Osteoblast (primary cell): ENCODE measurements at regions not wholly inside any gene's neighbourhood (a gene's known extent, or its start where the extent isn't known, plus 50 kb on each side); places are given as distances from the start of the nearest gene placed in this dataset.

Source experiments
- DNase-seq: peaks from one replicate; pipeline ENCODE4 v3.0.0; 2011; ENCODE audit warnings: low spot score, mixed read lengths; ENCODE audit not compliant: insufficient read length; ENCODE audit errors: missing footprints
- H2AFZ ChIP-seq: 2 replicates; pipeline ENCODE4 v1.6.0; 2011; ENCODE audit warnings: mild to moderate bottlenecking, low read length
- H3K27ac ChIP-seq: 2 replicates; pipeline ENCODE4 v1.5.1; 2011; ENCODE audit warnings: mild to moderate bottlenecking, low read depth, low read length, moderate library complexity
- H3K27me3 ChIP-seq: 2 replicates; pipeline ENCODE4 v1.6.0; 2012; ENCODE audit warnings: mild to moderate bottlenecking, control low read depth, inconsistent platforms, low read length, moderate library complexity; ENCODE audit not compliant: insufficient read depth
- H3K36me3 ChIP-seq: 2 replicates; pipeline ENCODE4 v1.5.1; 2011; ENCODE audit warnings: mild to moderate bottlenecking, low read length, control low read depth, moderate library complexity; ENCODE audit not compliant: insufficient read depth
- H3K4me1 ChIP-seq: 2 replicates; pipeline ENCODE4 v1.5.1; 2011; ENCODE audit warnings: mild to moderate bottlenecking, low read length, control low read depth, moderate library complexity; ENCODE audit not compliant: insufficient read depth
- H3K4me2 ChIP-seq: 2 replicates; pipeline ENCODE4 v1.6.0; 2011; ENCODE audit warnings: mild to moderate bottlenecking, low read length; ENCODE audit not compliant: insufficient read depth
- H3K4me3 ChIP-seq: fragments of 200-600 bp; sonication (generic); 3 replicates; pipeline ENCODE4 v1.5.1; 2012; ENCODE audit warnings: mild to moderate bottlenecking, low read length, inconsistent platforms; ENCODE audit not compliant: insufficient read depth
- H3K79me2 ChIP-seq: 2 replicates; pipeline ENCODE4 v1.6.0; 2012; ENCODE audit warnings: mild to moderate bottlenecking, low read length, control low read depth, inconsistent platforms; ENCODE audit not compliant: insufficient read depth
- H3K9me3 ChIP-seq: 2 replicates; pipeline ENCODE4 v1.5.1; 2011; ENCODE audit warnings: low read depth, low read length, control low read depth
- H4K20me1 ChIP-seq: 2 replicates; pipeline ENCODE4 v1.6.0; 2012; ENCODE audit warnings: mild to moderate bottlenecking, low read length, control low read depth; ENCODE audit not compliant: insufficient read depth
- TF ChIP-seq, protein P1 (sequence below): IDR thresholded peaks from 2 replicates; pipeline ENCODE4 v1.5.1; 2011; ENCODE audit warnings: mild to moderate bottlenecking, low read depth, low read length, moderate library complexity; ENCODE audit errors: extremely low read depth

DNA sequence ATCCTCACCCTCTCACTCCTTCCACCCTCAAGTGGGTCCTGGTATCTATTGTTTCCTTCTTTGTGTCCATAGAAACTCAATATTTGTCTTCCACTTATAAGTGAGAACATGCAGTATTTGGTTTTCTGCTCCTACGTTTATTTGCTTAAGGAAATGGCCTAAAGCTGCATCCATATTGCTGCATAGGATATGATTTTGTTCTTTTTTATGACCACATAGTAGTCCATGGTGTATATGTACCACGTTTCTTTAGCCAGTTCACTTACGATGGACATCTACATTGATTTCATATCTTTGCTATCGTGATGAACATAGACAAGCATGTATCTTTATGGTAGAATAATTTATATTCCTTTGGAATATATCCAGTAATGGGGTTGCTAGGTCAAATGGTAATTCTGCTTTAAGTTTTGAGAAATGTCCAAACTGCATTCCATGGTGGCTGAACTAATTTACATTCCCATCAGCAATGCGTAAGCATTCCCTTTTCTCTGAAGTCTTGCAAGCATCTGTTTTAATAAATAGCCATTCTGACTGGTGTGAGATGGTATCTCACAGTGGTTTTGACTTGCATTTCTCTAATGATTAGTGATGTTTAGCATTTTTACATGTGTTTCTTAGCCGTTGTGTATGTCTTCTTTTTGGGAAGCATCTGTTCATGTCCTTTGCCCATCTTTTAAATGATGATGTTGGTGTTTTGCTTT, 650.2 kb downstream of the ZNF385D start:
- no peak for DNase-seq
- Histone ChIP-seq H3K4me1 (no peaks in the 10 kb centered on the region), H3K4me3 (no peak overlapping the region), H3K27ac (no peak overlapping the region), H3K36me3 (no peaks in the 10 kb centered on the region), H4K20me1 (no peaks in the 10 kb centered on the region), H3K79me2 (no peaks in the 10 kb centered on the region), H2AFZ (no peak overlapping the region), H3K4me2 (no peak overlapping the region), H3K9me3 (no peaks in the 10 kb centered on the region), H3K27me3 (no peaks in the 10 kb centered on the region)
- TF ChIP-seq, protein P1, sequence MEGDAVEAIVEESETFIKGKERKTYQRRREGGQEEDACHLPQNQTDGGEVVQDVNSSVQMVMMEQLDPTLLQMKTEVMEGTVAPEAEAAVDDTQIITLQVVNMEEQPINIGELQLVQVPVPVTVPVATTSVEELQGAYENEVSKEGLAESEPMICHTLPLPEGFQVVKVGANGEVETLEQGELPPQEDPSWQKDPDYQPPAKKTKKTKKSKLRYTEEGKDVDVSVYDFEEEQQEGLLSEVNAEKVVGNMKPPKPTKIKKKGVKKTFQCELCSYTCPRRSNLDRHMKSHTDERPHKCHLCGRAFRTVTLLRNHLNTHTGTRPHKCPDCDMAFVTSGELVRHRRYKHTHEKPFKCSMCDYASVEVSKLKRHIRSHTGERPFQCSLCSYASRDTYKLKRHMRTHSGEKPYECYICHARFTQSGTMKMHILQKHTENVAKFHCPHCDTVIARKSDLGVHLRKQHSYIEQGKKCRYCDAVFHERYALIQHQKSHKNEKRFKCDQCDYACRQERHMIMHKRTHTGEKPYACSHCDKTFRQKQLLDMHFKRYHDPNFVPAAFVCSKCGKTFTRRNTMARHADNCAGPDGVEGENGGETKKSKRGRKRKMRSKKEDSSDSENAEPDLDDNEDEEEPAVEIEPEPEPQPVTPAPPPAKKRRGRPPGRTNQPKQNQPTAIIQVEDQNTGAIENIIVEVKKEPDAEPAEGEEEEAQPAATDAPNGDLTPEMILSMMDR: no peak

GRCh38 chr3:21094686-21095085, 656.3 kb downstream of the ZNF385D start:
- H3K27ac ChIP-seq: no peak overlapping the region
- H3K79me2 ChIP-seq: no peaks in the 10 kb centered on the region
- H2AFZ ChIP-seq: no peak overlapping the region
- H3K4me1 ChIP-seq: no peaks in the 10 kb centered on the region
- no peak overlapping the region for H3K4me3 ChIP-seq
- no peaks in the 10 kb centered on the region for H3K27me3 ChIP-seq
- DNase-seq: no peak
- TF ChIP-seq, protein P1: no peak
- H3K36me3 ChIP-seq: no peaks in the 10 kb centered on the region
- no peak overlapping the region for H3K4me2 ChIP-seq
- H4K20me1 ChIP-seq: no peaks in the 10 kb centered on the region
- peaks cover 1% of the 10 kb centered on the region for H3K9me3 ChIP-seq

DNA sequence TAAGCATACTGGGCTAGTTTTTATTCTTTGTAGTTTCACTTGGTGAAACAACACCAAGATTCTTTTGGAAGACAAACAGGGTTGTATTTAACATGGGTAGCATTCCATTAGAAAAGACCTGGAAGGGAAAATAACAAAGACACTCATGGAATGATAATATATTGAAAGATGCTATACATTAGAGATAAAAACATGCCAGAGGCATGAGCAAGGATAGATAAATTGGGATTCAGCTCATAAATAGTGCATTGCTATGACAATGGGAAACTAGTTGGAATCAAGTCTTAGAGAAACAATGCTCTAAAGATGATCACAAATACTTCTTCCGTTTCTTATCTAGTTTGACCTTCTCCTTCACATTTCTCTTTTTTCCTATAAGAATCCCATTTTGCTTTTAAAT, 677.4 kb downstream of the ZNF385D start:
- Histone ChIP-seq H3K9me3 (no peaks in the 10 kb centered on the region), H3K79me2 (no peaks in the 10 kb centered on the region), H4K20me1 (no peaks in the 10 kb centered on the region), H3K4me1 (no peaks in the 10 kb centered on the region), H3K27me3 (no peaks in the 10 kb centered on the region), H3K36me3 (no peaks in the 10 kb centered on the region), H3K4me2 (no peak overlapping the region), H3K27ac (no peak overlapping the region), H2AFZ (no peak overlapping the region), H3K4me3 (no peak overlapping the region)
- TF ChIP-seq, protein P1: no peak
- no peak for DNase-seq

DNA sequence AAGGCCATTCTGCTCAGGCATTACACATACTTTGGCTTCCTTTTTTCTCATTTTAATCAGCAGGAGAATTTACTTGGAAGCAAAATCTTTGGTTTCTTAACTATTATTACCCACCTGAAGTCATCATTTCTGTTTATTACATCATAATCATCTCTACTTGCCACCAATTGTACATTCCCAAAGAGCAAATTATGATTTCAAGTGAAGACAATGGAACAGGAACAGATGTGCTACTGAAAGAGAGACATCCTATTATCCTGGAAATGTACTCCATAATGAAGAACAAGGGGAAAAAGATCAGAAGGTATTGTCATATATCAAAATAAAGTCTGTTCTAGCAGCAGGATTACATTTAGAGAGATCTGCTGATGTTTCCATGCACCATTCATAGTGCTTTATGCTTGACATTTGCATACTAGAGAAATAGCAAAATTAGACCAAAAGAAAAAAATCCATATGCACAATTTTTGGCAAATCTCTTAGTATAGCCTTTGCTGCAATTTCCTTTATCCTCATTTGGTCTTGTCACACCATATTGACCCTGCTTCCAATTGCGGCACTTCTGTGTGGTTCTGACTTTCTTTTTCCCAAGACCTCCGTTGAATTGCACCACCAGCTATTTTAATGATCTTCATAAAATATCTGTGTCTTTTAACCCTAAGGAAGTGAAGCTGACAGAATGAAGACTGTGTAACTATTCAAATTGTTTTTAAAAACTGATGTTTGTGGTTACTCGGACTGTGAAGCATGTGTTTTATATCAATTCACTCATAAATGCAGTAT, 683.8 kb downstream of the ZNF385D start:
- Histone ChIP-seq H3K27ac (no peak overlapping the region), H3K4me2 (no peak overlapping the region), H3K4me3 (no peak overlapping the region), H3K27me3 (no peaks in the 10 kb centered on the region), H4K20me1 (no peaks in the 10 kb centered on the region), H3K36me3 (no peaks in the 10 kb centered on the region), H3K9me3 (no peaks in the 10 kb centered on the region), H2AFZ (no peak overlapping the region), H3K79me2 (no peaks in the 10 kb centered on the region), H3K4me1 (no peaks in the 10 kb centered on the region)
- no peak for DNase-seq
- TF ChIP-seq, protein P1: no peak
